ENCODE measurements at regions not wholly inside any gene's neighbourhood (a gene's known extent, or its start where the extent isn't known, plus 50 kb on each side); places are given as distances from the start of the nearest gene placed in this dataset.
"Not testable (repeated sequence)": the region's sequence is repeated elsewhere in the genome, so short reads cannot be mapped to it uniquely, and the experiment has no call there.

- H3K4me1 ChIP-seq; H3K27ac ChIP-seq; H3K9me3 ChIP-seq; H3K27me3 ChIP-seq; DNase-seq; H3K36me3 ChIP-seq; H3K4me3 ChIP-seq; intact Hi-C loops (cut with DNase I): not testable (repeated sequence)
- WGBS (ENCODE audit: insufficient coverage, low coverage, low lambda C conversion rate, missing lambda C conversion rate) = no CpG with 5 or more reads among the region's 2 CpGs
- peak in 3 of 4 donors; percentile 16 to 54 (median 38) for ATAC-seq
Measured at GRCh38 chr2:87577358-87577757, 170.5 kb upstream of the PLGLB2 start.

DNA sequence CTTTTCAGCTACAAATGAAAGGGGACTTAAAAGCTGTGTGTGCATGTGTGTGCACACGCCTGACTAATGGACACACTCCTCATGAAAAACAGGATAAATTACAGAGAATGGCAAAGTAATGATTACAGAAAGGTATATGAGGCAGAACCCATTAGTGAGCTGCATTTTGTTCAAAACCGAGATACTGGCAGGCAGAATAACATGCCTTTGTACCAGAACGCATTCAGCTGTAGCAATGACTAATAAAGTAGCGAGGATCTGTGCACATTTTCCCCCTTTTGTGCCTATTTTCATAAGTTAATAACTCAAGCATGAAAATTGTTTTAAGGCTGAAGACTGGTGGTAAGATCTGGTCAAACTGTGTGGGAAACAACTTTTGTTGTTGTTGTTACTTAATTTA is 165.7 kb upstream of the PLGLB2 start:
- H3K4me3 ChIP-seq; H3K9me3 ChIP-seq; intact Hi-C loops (cut with DNase I); H3K27me3 ChIP-seq; H3K36me3 ChIP-seq; ATAC-seq; DNase-seq; H3K4me1 ChIP-seq; H3K27ac ChIP-seq: not testable (repeated sequence)
- WGBS (ENCODE audit: insufficient coverage, low coverage, low lambda C conversion rate, missing lambda C conversion rate) = no CpG with 5 or more reads among the region's 4 CpGs

GRCh38 chr2:87582579-87582978 is 165.3 kb upstream of the PLGLB2 start:
- intact Hi-C loops (cut with DNase I); H3K36me3 ChIP-seq; H3K4me1 ChIP-seq; DNase-seq; H3K4me3 ChIP-seq; H3K9me3 ChIP-seq; H3K27ac ChIP-seq; H3K27me3 ChIP-seq: not testable (repeated sequence)
- peak in 1 of 4 donors; percentile 29 for ATAC-seq

DNA sequence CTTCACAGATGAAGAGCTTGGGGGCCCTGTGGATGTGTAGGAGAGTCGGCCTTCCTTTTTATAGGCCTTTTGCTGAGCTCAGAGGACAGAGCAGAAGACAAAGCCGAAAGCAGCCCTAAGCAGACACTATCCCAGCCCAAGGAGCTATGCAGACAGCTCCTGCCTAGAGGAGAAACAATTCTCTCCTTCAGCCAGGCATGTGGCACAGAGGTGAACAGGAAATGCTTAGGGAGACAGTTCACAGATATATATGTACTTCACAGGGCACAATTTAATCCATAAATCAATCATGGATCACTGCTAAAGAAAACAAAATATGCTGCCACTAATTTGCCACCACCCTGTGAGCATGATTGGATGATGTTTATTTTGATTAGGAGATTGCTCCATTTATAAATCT is 164.5 kb upstream of the PLGLB2 start:
- ATAC-seq; DNase-seq; H3K27me3 ChIP-seq; H3K27ac ChIP-seq; H3K4me1 ChIP-seq; H3K36me3 ChIP-seq; H3K9me3 ChIP-seq; intact Hi-C loops (cut with DNase I); H3K4me3 ChIP-seq: not testable (repeated sequence)
- WGBS (ENCODE audit: insufficient coverage, low coverage, low lambda C conversion rate, missing lambda C conversion rate) = 71% methylated on average over 1 of the region's 2 CpGs

DNA sequence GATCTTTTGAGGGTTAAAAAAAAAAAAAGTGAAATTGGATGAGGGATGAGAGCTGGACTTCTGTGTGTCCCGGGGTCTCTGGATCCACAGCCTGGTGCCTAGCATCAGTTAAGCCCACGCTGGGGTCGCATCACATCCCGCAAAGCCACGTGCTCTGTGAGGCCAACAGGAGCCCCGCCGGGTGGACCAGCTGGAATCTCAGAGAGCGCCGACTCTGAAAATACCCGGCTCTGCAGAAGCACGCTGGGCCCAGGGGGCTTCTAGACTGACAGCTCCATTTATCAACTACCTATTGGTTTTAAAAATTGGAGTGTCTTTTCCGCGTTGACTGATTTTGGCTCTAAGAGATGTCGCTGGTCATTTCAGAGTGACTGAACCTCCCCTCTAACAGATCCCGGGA is 164.1 kb upstream of the PLGLB2 start:
- DNase-seq; H3K27me3 ChIP-seq; H3K9me3 ChIP-seq; H3K36me3 ChIP-seq; H3K27ac ChIP-seq; intact Hi-C loops (cut with DNase I); H3K4me3 ChIP-seq; H3K4me1 ChIP-seq: not testable (repeated sequence)
- peak in 1 of 4 donors; percentile 34 for ATAC-seq
- 38% methylated on average over 1 of the region's 15 CpGs for WGBS (ENCODE audit: insufficient coverage, low coverage, low lambda C conversion rate, missing lambda C conversion rate)

GRCh38 chr2:87584268-87584906 is 163.5 kb upstream of the PLGLB2 start:
- H3K4me1 ChIP-seq; H3K36me3 ChIP-seq; H3K27ac ChIP-seq; H3K27me3 ChIP-seq; intact Hi-C loops (cut with DNase I); H3K4me3 ChIP-seq; DNase-seq; H3K9me3 ChIP-seq: not testable (repeated sequence)
- 42% methylated on average over 13 of the region's 35 CpGs for WGBS (ENCODE audit: insufficient coverage, low coverage, low lambda C conversion rate, missing lambda C conversion rate)
- ATAC-seq = peak; percentile 76 to 86 (median 82)

DNA sequence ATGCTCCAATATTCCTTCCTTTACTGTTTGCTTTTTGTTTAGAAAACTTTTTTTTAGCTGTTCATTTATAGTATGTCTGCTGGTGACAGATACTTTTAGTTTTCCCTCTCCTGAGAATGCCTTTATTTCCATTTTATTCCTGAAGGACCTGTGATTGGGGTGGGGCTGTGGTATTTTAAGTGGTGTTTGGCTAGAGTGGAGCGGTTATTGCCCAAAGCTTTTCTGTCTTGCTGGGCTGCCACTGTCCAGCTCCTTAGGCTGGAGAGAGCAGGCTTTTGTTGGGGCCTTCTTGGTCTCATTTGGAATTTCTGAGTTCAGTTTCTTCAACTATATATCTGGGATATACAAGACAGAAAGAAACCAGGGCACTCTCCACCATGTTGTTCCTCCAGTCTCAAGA is 160.0 kb upstream of the PLGLB2 start:
- H3K4me1 ChIP-seq; DNase-seq; H3K9me3 ChIP-seq; H3K27ac ChIP-seq; H3K4me3 ChIP-seq; intact Hi-C loops (cut with DNase I); ATAC-seq; H3K36me3 ChIP-seq; H3K27me3 ChIP-seq: not testable (repeated sequence)
- WGBS (ENCODE audit: insufficient coverage, low coverage, low lambda C conversion rate, missing lambda C conversion rate) = no CpG with 5 or more reads among the region's 1 CpG

DNA sequence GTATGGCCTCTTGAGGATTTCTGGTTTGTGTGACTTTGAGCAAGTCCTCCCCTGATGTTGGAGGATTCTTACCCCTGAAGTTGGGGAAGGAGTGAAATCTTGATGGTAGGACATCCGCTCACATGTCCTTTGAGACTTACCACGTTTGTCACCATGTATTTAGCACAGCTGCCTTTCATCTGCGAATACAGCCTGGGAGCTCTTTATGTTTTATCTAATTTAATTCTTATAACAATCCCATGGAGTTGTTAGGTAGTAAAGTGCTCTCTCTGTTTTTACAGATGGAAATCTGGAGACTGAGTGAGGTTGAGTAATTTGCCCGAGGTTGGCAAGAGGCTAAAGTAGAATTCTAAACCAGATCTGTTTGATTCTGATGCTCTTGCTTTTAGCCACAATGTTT is 154.9 kb upstream of the PLGLB2 start:
- 86% methylated on average over 4 of the region's 4 CpGs for WGBS (ENCODE audit: insufficient coverage, low coverage, low lambda C conversion rate, missing lambda C conversion rate)
- H3K27ac ChIP-seq; intact Hi-C loops (cut with DNase I); H3K4me1 ChIP-seq; DNase-seq; H3K27me3 ChIP-seq; H3K9me3 ChIP-seq; H3K4me3 ChIP-seq; H3K36me3 ChIP-seq; ATAC-seq: not testable (repeated sequence)

DNA sequence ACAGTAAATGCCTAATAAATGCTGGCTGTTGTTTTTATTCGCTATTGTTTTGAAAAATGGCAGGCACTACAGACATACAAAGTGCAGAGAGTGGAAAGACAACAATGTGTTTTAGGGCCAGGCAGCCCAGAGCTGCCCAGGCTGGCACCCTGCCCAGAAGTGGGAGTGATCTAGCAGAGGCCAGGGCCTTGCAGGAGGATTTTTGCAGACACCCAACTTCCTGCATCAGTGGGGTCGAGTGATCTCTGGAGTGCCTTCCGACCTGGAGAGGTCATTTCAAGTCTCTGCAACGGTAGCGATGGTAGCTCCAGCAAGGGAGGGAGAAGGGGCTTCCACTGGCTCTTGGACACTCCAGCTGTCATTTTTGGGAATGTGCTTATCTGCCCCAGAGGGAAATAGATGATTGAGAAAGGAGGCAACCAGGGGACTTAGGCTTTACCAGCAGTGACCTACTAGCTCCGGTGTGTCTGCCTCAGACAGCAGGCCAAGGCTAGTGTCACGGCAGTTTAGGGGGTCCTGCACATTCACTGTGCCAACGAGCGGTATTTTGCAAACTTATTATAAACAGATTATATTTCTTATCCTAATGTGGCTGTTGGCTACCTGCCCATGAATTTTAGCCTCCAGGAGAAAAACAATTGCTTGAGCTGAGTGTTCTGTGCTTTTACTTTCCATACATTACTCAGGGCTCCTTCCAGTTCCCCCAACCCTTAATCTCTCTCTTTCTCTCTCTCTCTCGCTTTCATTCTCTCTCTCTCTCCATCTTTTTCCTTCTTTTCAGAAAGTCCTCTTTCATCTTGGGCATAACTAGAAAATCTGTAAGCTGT is 153.9 kb upstream of the PLGLB2 start:
- intact Hi-C loops (cut with DNase I); H3K27me3 ChIP-seq; H3K4me3 ChIP-seq; H3K9me3 ChIP-seq; H3K36me3 ChIP-seq; H3K27ac ChIP-seq; H3K4me1 ChIP-seq: not testable (repeated sequence)
- 4% methylated on average over 4 of the region's 10 CpGs for WGBS (ENCODE audit: insufficient coverage, low coverage, low lambda C conversion rate, missing lambda C conversion rate)
- ATAC-seq = peak; percentile 93 to 98 (median 95)
- peak; percentile 81 to 90 (median 89) for DNase-seq

- H3K27me3 ChIP-seq; H3K36me3 ChIP-seq; intact Hi-C loops (cut with DNase I); H3K4me3 ChIP-seq; DNase-seq; H3K9me3 ChIP-seq; H3K4me1 ChIP-seq; ATAC-seq; H3K27ac ChIP-seq: not testable (repeated sequence)
- WGBS (ENCODE audit: insufficient coverage, low coverage, low lambda C conversion rate, missing lambda C conversion rate) = 69% methylated on average over 2 of the region's 7 CpGs
Measured at GRCh38 chr2:87594611-87594992, 153.3 kb upstream of the PLGLB2 start.

GRCh38 chr2:87595017-87595416 is 152.9 kb upstream of the PLGLB2 start:
- DNase-seq; ATAC-seq; intact Hi-C loops (cut with DNase I): not testable (repeated sequence)

GRCh38 chr2:87600961-87601360 is 146.9 kb upstream of the PLGLB2 start:
- H3K27ac ChIP-seq; H3K27me3 ChIP-seq; H3K4me3 ChIP-seq; intact Hi-C loops (cut with DNase I); DNase-seq; ATAC-seq; H3K36me3 ChIP-seq; H3K9me3 ChIP-seq; H3K4me1 ChIP-seq: not testable (repeated sequence)
- WGBS (ENCODE audit: insufficient coverage, low coverage, low lambda C conversion rate, missing lambda C conversion rate) = 83% methylated on average over 1 of the region's 3 CpGs

More at GRCh38 chr2:87595017-87595416, 152.9 kb upstream of the PLGLB2 start:
- H3K4me1 ChIP-seq, H3K27me3 ChIP-seq, H3K27ac ChIP-seq, H3K9me3 ChIP-seq, H3K4me3 ChIP-seq, H3K36me3 ChIP-seq: not testable (repeated sequence)
- WGBS (ENCODE audit: insufficient coverage, low coverage, low lambda C conversion rate, missing lambda C conversion rate) = 45% methylated on average over 2 of the region's 6 CpGs

All from right lobe of liver (tissue), 6 donors.